B cell (primary cell): ENCODE measurements at regions not wholly inside any gene's neighbourhood (a gene's known extent, or its start where the extent isn't known, plus 50 kb on each side); places are given as distances from the start of the nearest gene placed in this dataset.

Experiments
- ATAC-seq: fragments of 200-7000 bp; cut with Tn5 transposase; one replicate; pipeline ENCODE4 v1.10.0; 2021; ENCODE audit warnings: low read depth, mild to moderate bottlenecking, moderate number of reproducible peaks, moderate library complexity
- CTCF ChIA-PET: fragments of 350-600 bp; sonication (Branson Sonifier 250); formaldehyde crosslinking; loops from one replicate; lab custom pipeline; 2021; ENCODE audit warnings: antibody characterized with exemption, inconsistent platforms; lab: Charles Lee
- POLR2A ChIA-PET: fragments of 350-600 bp; sonication (Branson Sonifier 250); formaldehyde crosslinking; loops from one replicate; lab custom pipeline; 2021; ENCODE audit warnings: antibody characterized with exemption; lab: Charles Lee
- DNase-seq: peaks from one replicate; pipeline ENCODE4 v3.0.0; 2013
- H2AFZ ChIP-seq: 2 replicates; pipeline ENCODE4 v1.6.1; 2012; ENCODE audit warnings: mild to moderate bottlenecking, low read depth, low read length; ENCODE audit not compliant: insufficient read depth, poor library complexity, severe bottlenecking
- H3K27ac ChIP-seq, 2 donors: 1 replicate in 1 of 2; 2 replicates in 1 of 2; pipeline ENCODE4 v1.5.1; 2012 to 2013; ENCODE audit warnings: low read length in 2 of 2, mild to moderate bottlenecking in 2 of 2, moderate library complexity in 1 of 2
- H3K27me3 ChIP-seq, 4 experiments: fragments of 200-600 bp in 1 of 4; sonication (generic) in 1 of 4; replicated peaks in 1 of 4; 1 replicate in 2 of 4; 2 replicates in 2 of 4; pipeline versions ENCODE4 v1.6.1 to v1.7.0; 2013 to 2016; ENCODE audit warnings: low read length in 3 of 4, mild to moderate bottlenecking in 2 of 4, mixed read lengths in 1 of 4, moderate library complexity in 1 of 4; ENCODE audit not compliant: insufficient read depth in 4 of 4, control insufficient read depth in 3 of 4; ENCODE audit errors: control extremely low read depth in 1 of 4
- H3K36me3 ChIP-seq, 2 experiments: replicated peaks in 1 of 2; 1 replicate in 1 of 2; 2 replicates in 1 of 2; pipeline versions ENCODE4 v1.6.1 to v1.7.1; 2013; ENCODE audit warnings: low read length in 1 of 2; ENCODE audit not compliant: insufficient read depth in 2 of 2, control insufficient read depth in 1 of 2; ENCODE audit errors: control extremely low read depth in 1 of 2, extremely low read depth in 1 of 2
- H3K4me1 ChIP-seq, 2 donors: fragments of 200-600 bp in 1 of 2; sonication (generic) in 1 of 2; 1 replicate in 1 of 2; 2 replicates in 1 of 2; pipeline versions ENCODE4 v1.5.1 to v1.6.1; 2013 to 2017; ENCODE audit warnings: low read length in 2 of 2; ENCODE audit not compliant: control insufficient read depth in 2 of 2, insufficient read depth in 2 of 2
- H3K4me2 ChIP-seq: replicated peaks from 2 replicates; pipeline ENCODE3; 2012; ENCODE audit warnings: mild to moderate bottlenecking, low read depth, low read length; ENCODE audit not compliant: poor library complexity, severe bottlenecking
- H3K4me3 ChIP-seq, 5 experiments: fragments of 200-600 bp in 1 of 5; sonication (generic) in 1 of 5; 1 replicate in 3 of 5; 2 replicates in 2 of 5; pipeline versions ENCODE4 v1.5.1 to v1.7.0; 2011 to 2016; ENCODE audit warnings: low read length in 4 of 5, mild to moderate bottlenecking in 4 of 5, low read depth in 2 of 5, control low read depth in 1 of 5, moderate library complexity in 1 of 5; ENCODE audit not compliant: insufficient read depth in 1 of 5; ENCODE audit errors: control extremely low read depth in 1 of 5, extremely low read depth in 1 of 5
- H3K79me2 ChIP-seq: fragments of 200-600 bp; sonication (generic); one replicate; pipeline ENCODE4 v1.6.0; 2016; ENCODE audit warnings: low read length; ENCODE audit not compliant: control insufficient read depth, insufficient read depth
- H3K9ac ChIP-seq: fragments of 200-600 bp; sonication (generic); 2 replicates; pipeline ENCODE4 v1.6.1; 2017; ENCODE audit warnings: mild to moderate bottlenecking, low read length, moderate library complexity
- H3K9me3 ChIP-seq, 3 donors: one replicate each; pipeline versions ENCODE4 v1.6.1 to v1.7.1; 2013; ENCODE audit warnings: low read length in 2 of 3; ENCODE audit not compliant: control insufficient read depth in 2 of 3, insufficient read depth in 1 of 3; ENCODE audit errors: control extremely low read depth in 1 of 3
- H4K20me1 ChIP-seq: 2 replicates; pipeline ENCODE4 v1.6.0; 2012; ENCODE audit warnings: mild to moderate bottlenecking, low read length; ENCODE audit not compliant: insufficient read depth, control insufficient read depth, poor library complexity, severe bottlenecking
- H3K27ac Mint-ChIP-seq: one replicate; pipeline ENCODE4 v1.8.0; 2021; ENCODE audit warnings: mixed read lengths
- H3K27me3 Mint-ChIP-seq: one replicate; pipeline ENCODE4 v1.8.0; 2021; ENCODE audit warnings: mixed read lengths
- H3K4me1 Mint-ChIP-seq: one replicate; pipeline ENCODE4 v1.8.0; 2021; ENCODE audit warnings: mixed read lengths
- H3K4me3 Mint-ChIP-seq: one replicate; pipeline ENCODE4 v1.8.0; 2021; ENCODE audit warnings: mixed read lengths
- H3K9me3 Mint-ChIP-seq: one replicate; pipeline ENCODE4 v1.8.0; 2022; ENCODE audit warnings: mixed read lengths; ENCODE audit not compliant: insufficient read depth
- CTCF ChIP-seq: fragments of 200-600 bp; IDR thresholded peaks from one replicate; pipeline ENCODE4 v1.8.0; 2022; ENCODE audit warnings: antibody characterized with exemption, mild to moderate bottlenecking
- EZH2 ChIP-seq: IDR thresholded peaks from 2 replicates; pipeline ENCODE4 v1.6.1; 2012; ENCODE audit warnings: borderline replicate concordance, low read depth, mild to moderate bottlenecking, moderate library complexity, low read length; ENCODE audit not compliant: insufficient read depth, poor library complexity, severe bottlenecking
- WGBS: methylation state at CpG from one replicate; pipeline ENCODE4 v1.1.5; 2013; ENCODE audit warnings: missing lambda C conversion rate; ENCODE audit not compliant: insufficient coverage; 5-methylcytosine and 5-hydroxymethylcytosine counted together
- intact Hi-C: fragments of 100-400 bp; cut with micrococcal nuclease; formaldehyde crosslinking; loops from one replicate; pipeline ENCODE4 v1.10.0; 2022

DNA sequence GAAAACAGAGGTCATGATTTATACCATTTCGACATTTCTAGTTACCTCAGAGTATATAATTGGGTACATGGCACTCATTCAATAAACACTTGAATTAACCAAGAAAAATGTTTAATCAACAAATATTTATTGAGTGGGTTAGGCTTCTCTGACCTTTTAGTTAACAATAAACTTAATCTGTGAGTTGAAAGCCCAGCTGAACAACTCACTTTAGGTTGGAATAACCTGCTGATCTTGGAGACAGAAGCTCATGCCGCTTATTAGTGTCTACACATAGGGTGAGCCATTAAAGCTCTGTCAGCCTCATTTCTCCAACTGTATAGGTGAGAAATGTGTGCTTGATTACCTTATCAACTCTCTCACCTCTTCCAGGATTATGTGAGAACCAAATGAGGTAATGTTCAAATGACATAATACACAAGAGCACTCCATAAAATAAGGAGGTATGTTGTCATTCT, 98.2 kb upstream of the DTNBP1 start:
- no CpG with 5 or more reads among the region's 2 CpGs for WGBS
- DNase-seq (no peak), ATAC-seq (no peak)
- Mint-ChIP-seq H3K27me3 (peaks cover 14% of the 10 kb centered on the region), H3K4me3 (no peak overlapping the region), H3K27ac (no peak overlapping the region), H3K4me1 (no peaks in the 10 kb centered on the region), H3K9me3 (no peaks in the 10 kb centered on the region)
- no peak overlapping the region for H3K4me3 ChIP-seq
- H3K9me3 ChIP-seq: peaks cover 0 to 8% (median 0%) of the 10 kb centered on the region in 3 donors
- no peaks in the 10 kb centered on the region for H4K20me1 ChIP-seq
- H3K27me3 ChIP-seq: peaks cover 0 to 4% (median 0%) of the 10 kb centered on the region in 4 experiments
- POLR2A ChIA-PET: no interaction called here
- CTCF ChIA-PET: no interaction called here
- H3K79me2 ChIP-seq: no peaks in the 10 kb centered on the region
- no peak overlapping the region for H3K4me2 ChIP-seq
- no peaks in the 10 kb centered on the region for H3K4me1 ChIP-seq
- intact Hi-C loops: no loop called here
- TF ChIP-seq EZH2 (no peak), CTCF (no peak)
- no peaks in the 10 kb centered on the region for H3K36me3 ChIP-seq
- no peak overlapping the region for H3K9ac ChIP-seq
- no peak overlapping the region for H3K27ac ChIP-seq
- H2AFZ ChIP-seq: no peak overlapping the region

GRCh38 chr6:15758631-15759215, 95.9 kb upstream of the DTNBP1 start:
- Mint-ChIP-seq H3K27ac (no peak overlapping the region), H3K4me1 (no peaks in the 10 kb centered on the region)
- CTCF ChIA-PET: interaction anchor here (0.8 kb wide), 1 partner anchor 9 kb away, joined by 3 read pairs; no protein-coding TSS in a partner anchor

More at GRCh38 chr6:15758631-15759215, 95.9 kb upstream of the DTNBP1 start:
- Histone ChIP-seq H3K36me3 (no peaks in the 10 kb centered on the region), H3K9ac (no peak overlapping the region), H3K27me3 (no peaks in the 10 kb centered on the region), H3K27ac (no peak overlapping the region), H3K79me2 (no peaks in the 10 kb centered on the region), H3K9me3 (peaks cover 0 to 8% (median 0%) of the 10 kb centered on the region in 3 donors), H4K20me1 (no peaks in the 10 kb centered on the region), H2AFZ (no peak overlapping the region), H3K4me2 (no peak overlapping the region), H3K4me1 (no peaks in the 10 kb centered on the region), H3K4me3 (no peak overlapping the region)
- TF ChIP-seq EZH2 (no peak), CTCF (no peak)
- ATAC-seq (no peak), DNase-seq (no peak)
- POLR2A ChIA-PET: no interaction called here
- intact Hi-C loops: no loop called here
- Mint-ChIP-seq H3K9me3 (no peaks in the 10 kb centered on the region), H3K27me3 (peaks cover 4% of the 10 kb centered on the region), H3K4me3 (no peak overlapping the region)
- WGBS: 95% methylated on average over 36 of the region's 36 CpGs
